Hematopoietic multipotent progenitor cell treated with erythropoietin and hydrocortisone succinate and interleukin-3 and kit ligand, for 8 days (in vitro differentiated cells): ENCODE measurements at regions not wholly inside any gene's neighbourhood (a gene's known extent, or its start where the extent isn't known, plus 50 kb on each side); places are given as distances from the start of the nearest gene placed in this dataset.
"Not testable (repeated sequence)": the region's sequence is repeated elsewhere in the genome, so short reads cannot be mapped to it uniquely, and the experiment has no call there.

ENCODE experiments used
- DNase-seq: peaks from one replicate; pipeline ENCODE4 v3.0.0-alpha.2; 2015

GRCh38 chr10:93127642-93128215, 54.0 kb downstream of the CYP26A1 start:
- DNase-seq, result not testable (repeated sequence)

GRCh38 chr10:93131986-93132385, 58.3 kb downstream of the CYP26A1 start:
- no peak for DNase-seq

- no peak for DNase-seq
These were observed 64.6 kb downstream of the CYP26A1 start for GRCh38 chr10:93138113-93138870.

GRCh38 chr10:93139059-93139655, 65.5 kb downstream of the CYP26A1 start:
- no peak for DNase-seq

GRCh38 chr10:93142534-93142933, 68.8 kb downstream of the CYP26A1 start:
- no peak for DNase-seq

- DNase-seq, result no peak
These were observed 69.6 kb downstream of the CYP26A1 start for GRCh38 chr10:93143281-93143680.

- no peak for DNase-seq
These were observed 72.6 kb downstream of the CYP26A1 start for GRCh38 chr10:93146336-93146735.

GRCh38 chr10:93147281-93147680, 73.6 kb downstream of the CYP26A1 start:
- DNase-seq, result no peak

- DNase-seq, result no peak
These were observed 74.8 kb downstream of the CYP26A1 start for GRCh38 chr10:93148476-93148875.

GRCh38 chr10:93149761-93150160, 76.1 kb downstream of the CYP26A1 start:
- DNase-seq, result no peak

- DNase-seq, result no peak
These were observed 76.6 kb downstream of the CYP26A1 start for GRCh38 chr10:93150289-93150688.

- DNase-seq, result no peak
These were observed 77.4 kb downstream of the CYP26A1 start for GRCh38 chr10:93150990-93151547.

GRCh38 chr10:93152136-93152535, 78.4 kb downstream of the CYP26A1 start:
- no peak for DNase-seq

- DNase-seq, result no peak
These were observed 80.8 kb downstream of the CYP26A1 start for GRCh38 chr10:93154531-93154930.

GRCh38 chr10:93160140-93160539, 86.4 kb downstream of the CYP26A1 start:
- DNase-seq, result no peak

GRCh38 chr10:93160829-93161228, 87.1 kb downstream of the CYP26A1 start:
- no peak for DNase-seq

GRCh38 chr10:93165367-93165766, 91.7 kb downstream of the CYP26A1 start:
- no peak for DNase-seq

GRCh38 chr10:93166134-93166533, 92.4 kb downstream of the CYP26A1 start:
- no peak for DNase-seq

GRCh38 chr10:93171837-93172236, 98.1 kb downstream of the CYP26A1 start:
- DNase-seq, result no peak

- no peak for DNase-seq
These were observed 100.5 kb downstream of the CYP26A1 start for GRCh38 chr10:93173967-93174845.

GRCh38 chr10:93175490-93175889, 101.8 kb downstream of the CYP26A1 start:
- DNase-seq, result no peak

- DNase-seq, result no peak
These were observed 103.8 kb downstream of the CYP26A1 start for GRCh38 chr10:93177511-93177910.

- no peak for DNase-seq
These were observed 104.5 kb downstream of the CYP26A1 start for GRCh38 chr10:93178226-93178625.
